ENCODE measurements at regions not wholly inside any gene's neighbourhood (a gene's known extent, or its start where the extent isn't known, plus 50 kb on each side); places are given as distances from the start of the nearest gene placed in this dataset.
"Not testable (repeated sequence)": the region's sequence is repeated elsewhere in the genome, so short reads cannot be mapped to it uniquely, and the experiment has no call there.

DNA sequence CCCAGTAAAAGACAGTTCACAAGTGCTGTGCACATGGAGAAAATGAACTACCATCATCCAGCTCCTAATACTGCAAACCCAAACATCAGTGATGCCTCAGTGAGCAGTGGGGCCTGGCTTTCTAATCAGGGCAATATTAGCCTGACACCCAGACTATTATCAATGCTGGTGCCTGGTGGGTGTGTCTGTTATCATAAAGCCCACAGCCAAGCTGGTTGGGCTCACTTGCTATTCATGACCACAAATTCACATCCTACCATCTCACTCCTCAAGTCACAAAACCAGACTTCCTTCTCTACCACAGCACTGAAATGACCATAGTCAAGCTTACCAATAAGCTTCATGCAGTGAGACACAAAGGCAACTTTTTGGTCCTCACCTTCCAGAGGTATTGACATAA, 180.8 kb upstream of the PLN start:
- DNase-seq (ENCODE audit: low spot score) = no peak

DNA sequence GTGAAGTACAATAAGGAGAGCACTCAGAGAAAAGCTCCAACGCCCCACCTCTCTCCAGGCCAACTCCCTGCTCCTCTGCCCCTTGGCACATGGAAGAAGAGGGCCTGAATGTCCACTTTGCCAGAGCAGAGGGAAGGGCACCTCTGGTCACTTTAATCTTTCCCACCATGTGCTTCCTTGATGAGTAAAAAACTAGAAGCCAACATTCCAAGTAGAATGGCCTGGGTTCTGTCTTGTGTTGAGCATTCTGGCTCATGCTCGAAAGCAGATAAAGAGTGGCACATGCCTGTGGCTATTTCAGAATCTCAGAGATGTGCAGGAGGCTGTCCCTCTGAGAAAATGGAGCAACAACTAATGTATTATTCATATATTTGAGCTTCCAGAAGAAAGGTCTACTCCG, 177.4 kb upstream of the PLN start:
- no peak for DNase-seq (ENCODE audit: low spot score)

- no peak for DNase-seq (ENCODE audit: low spot score)
These were observed 176.1 kb upstream of the PLN start for GRCh38 chr6:118371955-118372354.

GRCh38 chr6:118372413-118372812, 175.7 kb upstream of the PLN start:
- no peak for DNase-seq (ENCODE audit: low spot score)

DNA sequence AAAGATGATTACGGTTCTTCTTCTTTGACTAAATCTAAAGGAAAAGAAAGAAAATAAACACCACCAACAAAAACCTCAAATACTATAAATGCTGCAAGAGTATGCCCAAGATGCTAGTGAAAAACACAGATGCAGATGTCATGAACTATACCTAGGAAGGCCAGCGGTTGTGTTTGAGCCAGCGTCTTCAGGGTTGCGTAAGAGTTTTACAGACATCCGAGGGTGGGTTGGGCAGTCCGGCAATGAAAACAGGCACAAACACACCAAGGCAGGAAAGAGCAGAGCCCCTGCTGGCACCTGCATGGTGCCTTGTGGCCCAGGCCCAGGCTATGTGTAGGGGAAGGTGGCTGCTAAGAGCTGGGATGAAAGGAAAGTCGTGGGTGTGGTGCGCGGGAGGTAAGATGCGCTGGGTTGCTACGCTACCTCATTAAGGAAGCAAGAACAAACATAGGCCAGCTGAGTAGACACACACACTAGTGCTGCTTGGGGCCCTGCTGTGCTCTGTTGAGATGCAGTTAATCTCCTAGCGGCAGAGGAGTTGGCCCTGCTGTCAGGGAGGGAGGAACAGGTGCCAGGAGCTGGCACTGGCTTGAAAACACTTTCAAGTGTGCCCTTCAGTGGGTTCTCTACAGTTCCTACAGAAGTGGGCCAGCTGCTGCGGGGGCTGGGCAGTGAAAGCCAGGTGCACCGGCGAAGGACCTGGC, 170.2 kb upstream of the PLN start:
- no peak for DNase-seq (ENCODE audit: low spot score)

- not testable (repeated sequence) for DNase-seq (ENCODE audit: low spot score)
These were observed 167.5 kb upstream of the PLN start for GRCh38 chr6:118380620-118381019.

GRCh38 chr6:118382126-118382525, 166.0 kb upstream of the PLN start:
- no peak for DNase-seq (ENCODE audit: low spot score)

GRCh38 chr6:118383924-118384323, 164.2 kb upstream of the PLN start:
- DNase-seq (ENCODE audit: low spot score) = no peak

- no peak for DNase-seq (ENCODE audit: low spot score)
These were observed 161.1 kb upstream of the PLN start for GRCh38 chr6:118386975-118387374.

- peak; percentile 42 for DNase-seq (ENCODE audit: low spot score)
These were observed 160.0 kb upstream of the PLN start for GRCh38 chr6:118387921-118388701.

DNA sequence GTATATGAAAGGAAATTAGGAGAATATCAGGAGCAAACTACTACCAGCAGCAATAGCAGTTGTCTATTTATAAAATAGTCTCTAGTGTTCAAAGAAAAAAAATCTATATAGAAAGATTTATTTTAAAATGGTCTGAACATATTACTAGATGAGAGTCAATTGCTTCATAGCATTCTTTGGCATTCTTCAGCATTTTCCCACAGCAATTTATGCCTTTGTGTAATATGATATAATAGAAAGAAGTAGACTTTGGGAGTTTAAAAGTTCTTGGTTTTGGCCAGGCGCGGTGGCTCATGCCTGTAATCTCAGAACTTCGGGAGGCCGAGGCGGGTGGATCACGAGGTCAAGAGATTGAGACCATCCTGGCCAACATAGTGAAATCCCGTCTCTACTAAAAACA, 157.0 kb upstream of the PLN start:
- DNase-seq (ENCODE audit: low spot score) = no peak

DNA sequence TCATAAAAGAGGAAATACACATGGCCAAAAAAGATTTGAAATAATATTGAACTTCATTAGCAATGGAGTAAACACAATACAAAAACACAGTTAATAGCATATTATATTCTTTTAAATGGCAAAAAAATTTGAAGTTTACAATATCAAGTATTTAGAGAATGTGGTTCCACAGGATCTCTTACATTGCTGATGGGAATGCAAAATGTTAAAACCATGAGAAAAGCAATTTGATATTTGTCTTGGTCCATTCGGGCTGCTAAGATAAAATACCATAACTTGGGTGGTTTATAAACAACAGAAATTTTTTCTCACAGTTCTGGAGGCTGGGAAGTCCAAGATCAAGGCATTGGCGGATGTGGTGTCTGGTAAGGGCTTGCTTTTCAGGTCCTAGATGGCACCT, 154.0 kb upstream of the PLN start:
- no peak for DNase-seq (ENCODE audit: low spot score)

- no peak for DNase-seq (ENCODE audit: low spot score)
These were observed 151.1 kb upstream of the PLN start for GRCh38 chr6:118396969-118397368.

DNA sequence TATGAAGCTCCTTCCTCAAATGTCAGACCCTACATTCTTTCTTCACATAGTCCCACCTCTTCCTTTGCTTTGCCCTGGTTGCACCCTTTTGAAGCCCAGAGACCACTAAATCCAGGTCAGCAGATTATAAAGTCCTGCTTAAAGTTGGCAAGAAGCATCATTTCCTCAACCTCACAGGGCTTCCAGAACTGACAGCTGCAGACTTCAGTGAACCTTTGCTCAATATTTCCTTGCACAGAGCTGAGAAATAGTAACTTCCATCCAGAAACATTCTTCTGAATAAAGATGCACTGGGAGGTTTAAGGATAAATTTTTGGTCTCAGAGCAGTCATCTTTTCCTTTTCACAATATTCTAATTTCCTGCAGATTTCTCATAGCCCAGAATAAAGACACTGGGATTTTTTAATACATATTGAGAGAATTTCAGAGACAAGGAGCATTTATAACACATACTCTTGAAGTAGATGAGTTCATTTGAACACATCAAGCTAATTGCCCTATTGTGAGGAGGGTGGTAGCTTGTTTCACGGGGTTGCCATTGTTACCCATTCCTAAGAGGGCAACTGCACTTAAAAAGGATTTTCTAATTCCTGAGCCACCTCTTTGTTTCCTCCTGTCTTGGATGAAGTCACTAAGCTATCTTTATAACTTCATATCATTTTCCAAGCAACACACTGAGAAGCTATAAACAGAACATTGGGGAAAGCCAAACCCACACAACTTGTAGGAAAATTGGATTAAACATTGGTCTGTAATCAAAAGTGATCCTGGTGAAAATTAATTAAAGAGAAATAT, 150.2 kb upstream of the PLN start:
- DNase-seq (ENCODE audit: low spot score) = no peak

DNA sequence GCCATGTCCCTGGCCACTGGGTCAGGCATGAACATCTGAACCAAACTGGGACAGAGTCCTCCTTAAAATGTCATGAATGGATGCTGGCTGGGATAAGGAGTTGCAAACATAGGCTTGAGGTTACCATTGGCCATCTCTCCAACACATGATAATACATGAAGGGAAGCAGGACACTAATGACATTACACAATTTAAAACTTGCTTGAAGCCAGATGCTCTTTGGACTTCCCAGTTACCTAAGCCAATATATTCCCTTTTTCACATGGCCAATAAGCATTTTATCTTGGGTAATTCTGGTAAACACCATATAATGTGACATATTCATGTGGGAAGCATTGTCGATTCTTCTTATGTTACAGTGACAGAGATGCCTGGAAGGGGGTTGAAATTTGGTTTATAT, 148.0 kb upstream of the PLN start:
- no peak for DNase-seq (ENCODE audit: low spot score)

GRCh38 chr6:118400582-118400981, 147.5 kb upstream of the PLN start:
- DNase-seq (ENCODE audit: low spot score) = no peak

DNA sequence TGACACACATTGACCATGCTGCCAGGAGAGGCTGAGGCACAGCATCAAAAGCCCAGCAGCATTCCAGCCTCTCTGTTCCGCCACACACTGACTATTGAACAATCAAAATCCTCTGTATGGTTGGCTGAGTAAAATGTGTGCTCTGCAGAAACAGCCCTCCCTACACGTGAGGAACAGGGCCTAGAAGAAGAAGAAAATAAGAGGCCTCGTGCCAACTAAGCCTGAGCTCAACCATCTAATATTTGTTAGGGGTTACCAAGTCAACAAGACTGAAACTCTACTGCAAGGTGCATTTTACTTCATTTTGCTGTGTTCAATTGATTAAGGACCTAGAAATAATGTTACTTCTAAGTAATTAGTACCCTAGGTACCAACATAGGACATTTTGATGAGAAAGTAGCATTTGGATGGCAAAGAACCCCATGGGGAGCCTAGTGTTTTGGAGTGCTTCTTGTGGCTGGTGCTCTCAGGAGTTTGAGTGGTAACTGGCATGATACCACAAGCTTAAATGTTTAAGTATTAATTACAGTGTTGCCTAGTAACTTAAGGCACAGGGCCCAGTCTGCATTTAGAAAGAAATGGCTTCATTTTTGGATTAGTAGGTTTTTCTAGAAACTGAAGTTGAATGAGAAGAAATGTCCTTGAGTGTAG, 146.6 kb upstream of the PLN start:
- no peak for DNase-seq (ENCODE audit: low spot score)

- no peak for DNase-seq (ENCODE audit: low spot score)
These were observed 145.1 kb upstream of the PLN start for GRCh38 chr6:118403036-118403435.

GRCh38 chr6:118408863-118409262, 139.2 kb upstream of the PLN start:
- no peak for DNase-seq (ENCODE audit: low spot score)

- DNase-seq (ENCODE audit: low spot score) = no peak
These were observed 138.1 kb upstream of the PLN start for GRCh38 chr6:118410001-118410400.

Measured in RKO (cell line).